GM12878 (cell line): ENCODE measurements at regions not wholly inside any gene's neighbourhood (a gene's known extent, or its start where the extent isn't known, plus 50 kb on each side); places are given as distances from the start of the nearest gene placed in this dataset.

Experiments used
- ATAC-seq: fragments of 200-7000 bp; cut with Tn5 transposase; 3 replicates; pipeline ENCODE4 v1.9.1; 2020; ENCODE audit warnings: mild to moderate bottlenecking, moderate library complexity
- BruUV-seq: library from RNA; stranded (reverse); fragments of 400-500 nt; replicated peaks from 2 replicates; lab custom pipeline; 2021; lab: Mats Ljungman, UMichigan
- CTCF ChIA-PET: fragments of 300-600 bp; sonication (Branson Sonifier 250); formaldehyde crosslinking; extraction: SDS; loops from one replicate; lab custom pipeline; 2021; ENCODE audit warnings: inconsistent platforms; lab: Yijun Ruan, JAX
- POLR2A ChIA-PET: fragments of 350-600 bp; formaldehyde crosslinking; extraction: SDS; loops from one replicate; lab custom pipeline; 2021; ENCODE audit warnings: inconsistent platforms; lab: Charles Lee
- RAD21 ChIA-PET: fragments of 300-600 bp; sonication (Branson Sonifier 250); formaldehyde crosslinking; loops from one replicate; lab custom pipeline; 2023; ENCODE audit warnings: antibody characterized with exemption; ENCODE audit not compliant: unreplicated experiment; lab: Charles Lee
- SMC1A ChIA-PET: fragments of 300-600 bp; sonication (Branson Sonifier 250); formaldehyde crosslinking; loops from one replicate; lab custom pipeline; 2023; ENCODE audit not compliant: unreplicated experiment, uncharacterized antibody; lab: Charles Lee
- DNase-seq: peaks from one replicate; pipeline ENCODE4 v3.0.0-alpha.2; 2011; ENCODE audit warnings: low read depth, low spot score
- FAIRE-seq: peaks from 3 replicates; lab custom pipeline; 2011; peaks lifted over from hg19 to GRCh38; lab: Jason Lieb, UNC
- H2AFZ ChIP-seq: 2 replicates; pipeline ENCODE4 v1.6.0; 2011; ENCODE audit warnings: low read depth, low read length, control low read depth; ENCODE audit not compliant: control insufficient read depth
- H3K27ac ChIP-seq: 2 replicates; pipeline ENCODE4 v1.5.1; 2011; ENCODE audit warnings: control low read depth; ENCODE audit not compliant: control insufficient read depth, insufficient read depth
- H3K27me3 ChIP-seq, 2 experiments: replicated peaks in 1 of 2; 2 replicates each; pipeline versions ENCODE4 v1.6.0 to v1.6.1; 2011; ENCODE audit warnings: low read length in 1 of 2; ENCODE audit not compliant: control insufficient read depth in 2 of 2, insufficient read depth in 2 of 2
- H3K36me3 ChIP-seq, 2 experiments: 2 replicates each; pipeline ENCODE4 v1.5.1; 2011; ENCODE audit warnings: low read length in 1 of 2; ENCODE audit not compliant: control insufficient read depth in 2 of 2, insufficient read depth in 2 of 2
- H3K4me1 ChIP-seq: 2 replicates; pipeline ENCODE4 v1.6.1; 2011; ENCODE audit warnings: mild to moderate bottlenecking, low read length, moderate library complexity, mixed read lengths; ENCODE audit not compliant: control insufficient read depth, insufficient read depth
- H3K4me2 ChIP-seq: 2 replicates; pipeline ENCODE4 v1.6.0; 2011; ENCODE audit warnings: control low read depth; ENCODE audit not compliant: control insufficient read depth, insufficient read depth
- H3K4me3 ChIP-seq: fragments of 200-600 bp; sonication (generic); 2 replicates; pipeline ENCODE4 v1.5.1; 2016
- H3K79me2 ChIP-seq: 2 replicates; pipeline ENCODE4 v1.6.0; 2011; ENCODE audit warnings: low read length; ENCODE audit not compliant: control insufficient read depth, insufficient read depth
- H3K9ac ChIP-seq: 2 replicates; pipeline ENCODE4 v1.8.0; 2011; ENCODE audit warnings: low read length, control low read depth, mixed read lengths; ENCODE audit not compliant: control insufficient read depth, insufficient read depth
- H3K9me3 ChIP-seq: replicated peaks from 3 replicates; pipeline ENCODE4 v1.5.1; 2011; ENCODE audit warnings: mild to moderate bottlenecking, low read length; ENCODE audit not compliant: control insufficient read depth, insufficient read depth
- H4K20me1 ChIP-seq: 2 replicates; pipeline ENCODE4 v1.6.0; 2011; ENCODE audit not compliant: control insufficient read depth, insufficient read depth
- CHD1 ChIP-seq: IDR thresholded peaks from 2 replicates; pipeline ENCODE4 v1.6.1; 2012; ENCODE audit warnings: low read depth, low read length, improper control_type of control experiment
- CHD4 ChIP-seq: fragments of 200-600 bp; sonication (generic); IDR thresholded peaks from 2 replicates; pipeline ENCODE4 v1.6.1; 2016; ENCODE audit warnings: mild to moderate bottlenecking
- CUX1 ChIP-seq: IDR thresholded peaks from 2 replicates; pipeline ENCODE4 v1.6.1; 2012; ENCODE audit warnings: improper control_type of control experiment, low read depth, low read length; ENCODE audit not compliant: insufficient replicate concordance
- EED ChIP-seq: sonication (generic); IDR thresholded peaks from 2 replicates; pipeline ENCODE4 v1.6.1; 2016; ENCODE audit warnings: antibody characterized with exemption, low read depth
- FOXK2 ChIP-seq: fragments of 450-650 bp; IDR thresholded peaks from 2 replicates; pipeline ENCODE4 v1.6.1; 2017; ENCODE audit warnings: mild to moderate bottlenecking, moderate library complexity
- KAT2A ChIP-seq: conservative IDR thresholded peaks from 2 replicates; pipeline ENCODE4 v1.6.1; 2011; ENCODE audit warnings: low read depth, low read length; ENCODE audit not compliant: control insufficient read depth
- MYC ChIP-seq: IDR thresholded peaks from 2 replicates; pipeline ENCODE4 v1.6.1; 2011; ENCODE audit warnings: mild to moderate bottlenecking, low read length, moderate library complexity, inconsistent platforms; ENCODE audit not compliant: insufficient read depth, insufficient replicate concordance, insufficient read length, severe bottlenecking
- PML ChIP-seq: IDR thresholded peaks from 2 replicates; pipeline ENCODE4 v1.6.1; 2012; ENCODE audit warnings: low read length, inconsistent platforms
- RAD51 ChIP-seq: fragments of 450-650 bp; IDR thresholded peaks from 2 replicates; pipeline ENCODE4 v1.6.1; 2016; ENCODE audit warnings: moderate library complexity, mild to moderate bottlenecking, inconsistent platforms
- SMAD1 ChIP-seq: fragments of 450-650 bp; IDR thresholded peaks from 2 replicates; pipeline ENCODE4 v1.6.1; 2018; ENCODE audit warnings: mild to moderate bottlenecking, low read depth; ENCODE audit not compliant: partially characterized antibody
- SMC3 ChIP-seq: IDR thresholded peaks from 2 replicates; pipeline ENCODE4 v1.6.1; 2011; ENCODE audit warnings: low read length, improper control_type of control experiment, borderline replicate concordance
- SREBF2 ChIP-seq: IDR thresholded peaks from 2 replicates; pipeline ENCODE4 v1.6.1; 2012; ENCODE audit warnings: mild to moderate bottlenecking, low read length
- TCF12 ChIP-seq: IDR thresholded peaks from 2 replicates; pipeline ENCODE4 v1.6.1; 2011; ENCODE audit warnings: low read depth, mild to moderate bottlenecking, low read length
- ZNF24 ChIP-seq: fragments of 450-650 bp; IDR thresholded peaks from 2 replicates; pipeline ENCODE4 v1.6.1; 2017; ENCODE audit warnings: antibody characterized with exemption, mild to moderate bottlenecking
- ZNF384 ChIP-seq: IDR thresholded peaks from 2 replicates; pipeline ENCODE4 v1.6.1; 2012; ENCODE audit warnings: low read depth, mild to moderate bottlenecking, low read length, improper control_type of control experiment, borderline replicate concordance
- ZZZ3 ChIP-seq: IDR thresholded peaks from 2 replicates; pipeline ENCODE4 v1.6.1; 2011; ENCODE audit warnings: low read depth; ENCODE audit not compliant: control insufficient read depth, insufficient read length
- WGBS: methylation state at CpG from one replicate; pipeline ENCODE4 v1.1.6; 2016; ENCODE audit warnings: low lambda C conversion rate; ENCODE audit not compliant: insufficient replicate concordance, insufficient coverage; ENCODE audit errors: missing lambda C conversion rate; 5-methylcytosine and 5-hydroxymethylcytosine counted together
- in situ Hi-C: fragments of 300-500 bp; cut with MboI; formaldehyde crosslinking; loops from 9 replicates; pipeline ENCODE4 v1.14.3; 2018; ENCODE audit warnings: mixed read lengths
- intact Hi-C: fragments of 100-400 bp; cut with micrococcal nuclease; formaldehyde crosslinking; loops from one replicate; pipeline ENCODE4 v1.14.2; 2022; ENCODE audit not compliant: unreplicated experiment
- TF ChIP-seq, protein P1 (sequence below): IDR thresholded peaks from 2 replicates; pipeline ENCODE4 v1.6.1; 2012; ENCODE audit warnings: low read depth, low read length, improper control_type of control experiment

DNA sequence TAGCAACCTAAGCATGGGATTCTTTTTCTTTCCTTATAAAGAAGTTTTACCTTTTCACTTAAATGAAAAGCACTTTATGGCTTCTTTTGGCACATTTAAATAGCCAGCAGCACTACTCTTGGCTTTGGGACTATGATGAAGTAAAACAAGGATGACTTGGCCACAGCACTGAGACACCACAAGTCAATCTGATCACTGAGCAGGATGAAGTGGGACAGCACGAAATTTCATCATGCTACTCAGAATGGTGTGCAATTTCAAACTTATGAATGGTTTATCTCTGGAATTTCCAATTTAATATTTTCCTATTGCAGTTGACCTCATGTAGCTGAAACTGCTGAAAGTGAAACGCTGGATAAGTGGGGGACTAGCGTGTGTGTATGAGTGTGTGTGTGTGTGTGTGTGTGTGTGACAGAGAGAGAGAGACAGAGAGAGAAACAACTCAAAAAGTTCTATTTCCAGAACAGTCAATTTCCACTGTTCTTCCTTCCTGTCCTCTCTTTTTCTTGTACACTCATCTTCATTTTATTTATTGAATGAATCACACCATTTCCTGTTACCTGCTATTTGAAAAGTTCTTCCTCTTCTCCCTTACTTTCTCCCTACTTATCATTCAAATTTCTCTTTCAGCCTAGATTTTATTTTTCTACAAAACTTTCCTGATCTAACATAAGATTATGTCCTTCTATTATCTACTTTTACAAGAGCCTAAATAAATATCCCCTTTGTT lies 414.2 kb upstream of the MIR17HG start:
- Histone ChIP-seq H3K4me3 (no peak overlapping the region), H3K4me1 (no peaks in the 10 kb centered on the region), H3K79me2 (no peaks in the 10 kb centered on the region), H3K9ac (no peak overlapping the region), H2AFZ (no peak overlapping the region), H3K9me3 (no peaks in the 10 kb centered on the region)
- ChIA-PET POLR2A (no interaction called here), RAD21 (no interaction called here), CTCF (no interaction called here), SMC1A (no interaction called here)
- in situ Hi-C loops: no loop called here
- FAIRE-seq: no peak
- DNase-seq: no peak
- no TSS peak for BruUV-seq
- intact Hi-C loops: no loop called here
- TF ChIP-seq CHD4 (no peak), SMAD1 (no peak), RAD51 (no peak), ZNF24 (no peak), MYC (no peak), SMC3 (no peak), SREBF2 (no peak), ZZZ3 (no peak), PML (no peak), ZNF384 (no peak), TCF12 (no peak), FOXK2 (no peak), CHD1 (no peak), EED (no peak), CUX1 (no peak), KAT2A (no peak)
- TF ChIP-seq, protein P1, sequence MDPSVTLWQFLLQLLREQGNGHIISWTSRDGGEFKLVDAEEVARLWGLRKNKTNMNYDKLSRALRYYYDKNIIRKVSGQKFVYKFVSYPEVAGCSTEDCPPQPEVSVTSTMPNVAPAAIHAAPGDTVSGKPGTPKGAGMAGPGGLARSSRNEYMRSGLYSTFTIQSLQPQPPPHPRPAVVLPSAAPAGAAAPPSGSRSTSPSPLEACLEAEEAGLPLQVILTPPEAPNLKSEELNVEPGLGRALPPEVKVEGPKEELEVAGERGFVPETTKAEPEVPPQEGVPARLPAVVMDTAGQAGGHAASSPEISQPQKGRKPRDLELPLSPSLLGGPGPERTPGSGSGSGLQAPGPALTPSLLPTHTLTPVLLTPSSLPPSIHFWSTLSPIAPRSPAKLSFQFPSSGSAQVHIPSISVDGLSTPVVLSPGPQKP: no peak
- TF ChIP-seq, all 136 proteins: peak for 0
- ATAC-seq: no peak
- H4K20me1 ChIP-seq: no peaks in the 10 kb centered on the region
- no peaks in the 10 kb centered on the region for H3K36me3 ChIP-seq
- no peak overlapping the region for H3K27ac ChIP-seq
- H3K27me3 ChIP-seq: no peaks in the 10 kb centered on the region
- H3K4me2 ChIP-seq: no peak overlapping the region
- WGBS: 10% methylated on average over 3 of the region's 3 CpGs
